ENCODE measurements at regions not wholly inside any gene's neighbourhood (a gene's known extent, or its start where the extent isn't known, plus 50 kb on each side); places are given as distances from the start of the nearest gene placed in this dataset.

DNA sequence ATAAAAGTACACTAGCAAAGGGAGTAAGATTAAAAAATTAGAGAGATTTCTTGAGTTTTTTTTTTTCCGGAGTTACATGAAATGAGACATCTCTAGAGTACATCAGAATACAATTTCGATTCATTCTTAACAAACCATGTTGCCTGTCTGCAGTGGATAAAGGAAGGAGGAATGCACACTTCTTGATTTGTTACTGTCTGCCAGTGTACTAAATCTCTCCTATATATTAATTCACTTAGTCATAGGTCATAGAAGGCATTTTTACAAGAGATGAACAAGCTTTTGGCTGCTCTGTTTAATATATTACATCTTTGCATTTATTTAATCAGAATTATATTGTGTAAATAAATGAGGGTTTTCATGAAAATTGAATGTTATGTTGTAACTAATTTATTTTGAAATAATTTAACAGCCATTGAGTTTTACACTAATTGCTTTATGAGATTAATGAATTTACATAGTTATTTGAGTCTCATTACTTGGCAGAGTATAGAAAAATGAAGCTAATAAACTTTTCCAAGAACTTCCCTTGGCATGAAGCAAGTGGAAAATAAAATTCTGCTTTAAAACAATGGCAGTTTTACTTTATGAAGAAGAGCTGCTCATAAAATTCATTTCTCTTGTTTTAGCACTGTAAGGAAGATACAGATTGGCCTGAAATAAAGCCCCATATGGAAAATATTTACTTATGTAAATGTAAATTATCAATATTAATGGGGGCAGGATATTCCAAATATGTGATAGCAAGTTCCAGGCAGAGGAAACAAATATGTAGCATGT is 1284.7 kb downstream of the BRINP3 start:
- H3K36me3 ChIP-seq (ENCODE audit: insufficient read depth, low read length), result no peaks in the 10 kb centered on the region
- H3K4me1 ChIP-seq (ENCODE audit: insufficient read depth, low read length), result no peaks in the 10 kb centered on the region
- no peaks in the 10 kb centered on the region for H3K9me3 ChIP-seq (ENCODE audit: insufficient read depth, low read length, severe bottlenecking)
- no peak for TF ChIP-seq EZH2 (IDR thresholded peaks at IDR 0.05; ENCODE audit: borderline replicate concordance, low read depth, low read length, severe bottlenecking)
- TF ChIP-seq, protein P1, sequence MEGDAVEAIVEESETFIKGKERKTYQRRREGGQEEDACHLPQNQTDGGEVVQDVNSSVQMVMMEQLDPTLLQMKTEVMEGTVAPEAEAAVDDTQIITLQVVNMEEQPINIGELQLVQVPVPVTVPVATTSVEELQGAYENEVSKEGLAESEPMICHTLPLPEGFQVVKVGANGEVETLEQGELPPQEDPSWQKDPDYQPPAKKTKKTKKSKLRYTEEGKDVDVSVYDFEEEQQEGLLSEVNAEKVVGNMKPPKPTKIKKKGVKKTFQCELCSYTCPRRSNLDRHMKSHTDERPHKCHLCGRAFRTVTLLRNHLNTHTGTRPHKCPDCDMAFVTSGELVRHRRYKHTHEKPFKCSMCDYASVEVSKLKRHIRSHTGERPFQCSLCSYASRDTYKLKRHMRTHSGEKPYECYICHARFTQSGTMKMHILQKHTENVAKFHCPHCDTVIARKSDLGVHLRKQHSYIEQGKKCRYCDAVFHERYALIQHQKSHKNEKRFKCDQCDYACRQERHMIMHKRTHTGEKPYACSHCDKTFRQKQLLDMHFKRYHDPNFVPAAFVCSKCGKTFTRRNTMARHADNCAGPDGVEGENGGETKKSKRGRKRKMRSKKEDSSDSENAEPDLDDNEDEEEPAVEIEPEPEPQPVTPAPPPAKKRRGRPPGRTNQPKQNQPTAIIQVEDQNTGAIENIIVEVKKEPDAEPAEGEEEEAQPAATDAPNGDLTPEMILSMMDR (IDR thresholded peaks at IDR 0.05; ENCODE audit: borderline replicate concordance, extremely low read depth, low read length, poor library complexity, severe bottlenecking), result no peak
- H2AFZ ChIP-seq (ENCODE audit: low read depth, low read length), result no peak overlapping the region
- no peaks in the 10 kb centered on the region for H3K79me2 ChIP-seq (ENCODE audit: insufficient read depth, low read length)
- DNase-seq (no peak), ATAC-seq (ENCODE audit: insufficient read depth, low read depth) (no peak)
- H3K4me2 ChIP-seq (ENCODE audit: insufficient read depth, low read length), result no peak overlapping the region
- no peaks in the 10 kb centered on the region for H4K20me1 ChIP-seq (ENCODE audit: insufficient read depth, low read length)
- H3K27ac ChIP-seq (ENCODE audit: low read length), result no peak overlapping the region
- H3K9ac ChIP-seq (ENCODE audit: low read depth, low read length), result no peak overlapping the region
- no peak overlapping the region for H3K4me3 ChIP-seq (ENCODE audit: low read depth in 1 of 2, low read length in 2 of 2)
- no peaks in the 10 kb centered on the region for H3K27me3 ChIP-seq (ENCODE audit: insufficient read depth, low read length, poor library complexity)

DNA sequence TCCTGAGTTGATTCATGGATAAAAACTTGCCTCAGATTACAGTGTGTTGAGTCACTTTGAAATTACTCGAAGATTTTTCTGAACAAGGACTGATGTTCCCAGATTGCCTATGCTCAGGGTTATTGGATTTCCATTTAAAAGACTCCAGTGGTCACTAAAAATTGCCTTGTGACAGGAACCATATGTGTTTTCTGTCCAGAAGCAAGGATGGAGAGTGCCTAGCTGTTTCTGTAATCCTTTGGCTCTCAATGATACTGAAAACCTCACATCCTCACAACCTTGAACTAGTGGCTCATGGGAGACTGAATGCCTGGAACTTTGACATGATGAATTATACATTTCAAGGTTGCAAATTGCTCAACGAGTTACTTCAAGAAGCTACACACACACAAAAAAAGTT is 1271.8 kb downstream of the BRINP3 start:
- Histone ChIP-seq H3K9ac (ENCODE audit: low read depth, low read length) (no peak overlapping the region), H3K4me1 (ENCODE audit: insufficient read depth, low read length) (no peaks in the 10 kb centered on the region), H3K27ac (ENCODE audit: low read length) (no peak overlapping the region), H2AFZ (ENCODE audit: low read depth, low read length) (no peak overlapping the region), H3K79me2 (ENCODE audit: insufficient read depth, low read length) (no peaks in the 10 kb centered on the region), H3K4me3 (ENCODE audit: low read depth in 1 of 2, low read length in 2 of 2) (no peak overlapping the region), H3K9me3 (ENCODE audit: insufficient read depth, low read length, severe bottlenecking) (no peaks in the 10 kb centered on the region), H3K4me2 (ENCODE audit: insufficient read depth, low read length) (no peak overlapping the region), H3K27me3 (ENCODE audit: insufficient read depth, low read length, poor library complexity) (no peaks in the 10 kb centered on the region), H4K20me1 (ENCODE audit: insufficient read depth, low read length) (no peaks in the 10 kb centered on the region), H3K36me3 (ENCODE audit: insufficient read depth, low read length) (no peaks in the 10 kb centered on the region)
- TF ChIP-seq EZH2 (IDR thresholded peaks at IDR 0.05; ENCODE audit: borderline replicate concordance, low read depth, low read length, severe bottlenecking), result no peak
- TF ChIP-seq, protein P1 (IDR thresholded peaks at IDR 0.05; ENCODE audit: borderline replicate concordance, extremely low read depth, low read length, poor library complexity, severe bottlenecking), result no peak
- DNase-seq, result no peak
- no peak for ATAC-seq (ENCODE audit: insufficient read depth, low read depth)

DNA sequence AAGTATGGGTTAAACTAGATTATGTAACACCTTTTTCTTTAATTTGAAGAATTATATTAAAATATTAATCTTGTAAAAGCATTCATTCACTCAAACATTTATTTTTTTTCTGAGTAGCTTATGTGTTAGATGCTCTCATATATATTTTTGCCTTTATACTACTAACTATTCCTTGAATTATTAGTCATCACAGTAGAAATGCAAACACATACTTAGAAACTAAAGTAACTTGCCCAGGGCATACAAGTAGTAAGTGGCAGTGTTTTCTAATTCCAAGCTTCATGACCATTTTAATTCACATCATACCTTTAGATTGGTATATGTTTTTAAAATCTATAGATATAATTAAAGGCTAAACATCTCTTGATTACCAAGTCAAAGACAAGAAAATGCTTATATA is 1271.0 kb downstream of the BRINP3 start:
- no peaks in the 10 kb centered on the region for H3K4me1 ChIP-seq (ENCODE audit: insufficient read depth, low read length)
- H3K27ac ChIP-seq (ENCODE audit: low read length), result no peak overlapping the region
- no peak overlapping the region for H3K9ac ChIP-seq (ENCODE audit: low read depth, low read length)
- no peaks in the 10 kb centered on the region for H3K27me3 ChIP-seq (ENCODE audit: insufficient read depth, low read length, poor library complexity)
- H4K20me1 ChIP-seq (ENCODE audit: insufficient read depth, low read length), result no peaks in the 10 kb centered on the region
- no peaks in the 10 kb centered on the region for H3K36me3 ChIP-seq (ENCODE audit: insufficient read depth, low read length)
- DNase-seq, result no peak
- H3K9me3 ChIP-seq (ENCODE audit: insufficient read depth, low read length, severe bottlenecking), result no peaks in the 10 kb centered on the region
- H3K79me2 ChIP-seq (ENCODE audit: insufficient read depth, low read length), result no peaks in the 10 kb centered on the region
- no peak overlapping the region for H2AFZ ChIP-seq (ENCODE audit: low read depth, low read length)
- no peak for TF ChIP-seq EZH2 (IDR thresholded peaks at IDR 0.05; ENCODE audit: borderline replicate concordance, low read depth, low read length, severe bottlenecking)
- TF ChIP-seq, protein P1 (IDR thresholded peaks at IDR 0.05; ENCODE audit: borderline replicate concordance, extremely low read depth, low read length, poor library complexity, severe bottlenecking), result no peak
- no peak overlapping the region for H3K4me3 ChIP-seq (ENCODE audit: low read depth in 1 of 2, low read length in 2 of 2)
- no peak for ATAC-seq (ENCODE audit: insufficient read depth, low read depth)
- no peak overlapping the region for H3K4me2 ChIP-seq (ENCODE audit: insufficient read depth, low read length)
